ENCODE measurements at regions not wholly inside any gene's neighbourhood (a gene's known extent, or its start where the extent isn't known, plus 50 kb on each side); places are given as distances from the start of the nearest gene placed in this dataset.
A peak's percentile ranks its signal among the peaks of the same experiment; 100 is the strongest.

GRCh38 chr12:67504026-67504425 lies 144.5 kb upstream of the DYRK2 start:
- no peak for DNase-seq

- DNase-seq, result no peak
Observed at GRCh38 chr12:67506739-67507138, 141.8 kb upstream of the DYRK2 start.

GRCh38 chr12:67508830-67509229 lies 139.7 kb upstream of the DYRK2 start:
- no peak for DNase-seq

- no peak for DNase-seq
Observed at GRCh38 chr12:67509666-67510386, 138.7 kb upstream of the DYRK2 start.

- DNase-seq, result no peak
Observed at GRCh38 chr12:67512061-67512460, 136.5 kb upstream of the DYRK2 start.

- no peak for DNase-seq
Observed at GRCh38 chr12:67514502-67514901, 134.0 kb upstream of the DYRK2 start.

- peak; percentile 23 for DNase-seq
Observed at GRCh38 chr12:67515679-67516340, 132.7 kb upstream of the DYRK2 start.

- DNase-seq, result peak; percentile 84
Observed at GRCh38 chr12:67517181-67517887, 131.2 kb upstream of the DYRK2 start.

GRCh38 chr12:67519484-67520433 lies 128.8 kb upstream of the DYRK2 start:
- DNase-seq, result no peak

GRCh38 chr12:67520606-67521005 lies 127.9 kb upstream of the DYRK2 start:
- no peak for DNase-seq

GRCh38 chr12:67522222-67522621 lies 126.3 kb upstream of the DYRK2 start:
- DNase-seq, result no peak

GRCh38 chr12:67523538-67523937 lies 125.0 kb upstream of the DYRK2 start:
- DNase-seq, result no peak

GRCh38 chr12:67524861-67525616 lies 123.5 kb upstream of the DYRK2 start:
- DNase-seq, result no peak

GRCh38 chr12:67525617-67525884 lies 123.0 kb upstream of the DYRK2 start:
- DNase-seq, result no peak

- no peak for DNase-seq
Observed at GRCh38 chr12:67526129-67526528, 122.4 kb upstream of the DYRK2 start.

GRCh38 chr12:67531051-67531450 lies 117.5 kb upstream of the DYRK2 start:
- DNase-seq, result no peak

GRCh38 chr12:67531501-67531900 lies 117.0 kb upstream of the DYRK2 start:
- DNase-seq, result no peak

GRCh38 chr12:67533159-67533558 lies 115.4 kb upstream of the DYRK2 start:
- DNase-seq, result no peak

GRCh38 chr12:67534046-67534445 lies 114.5 kb upstream of the DYRK2 start:
- no peak for DNase-seq

GRCh38 chr12:67534681-67535080 lies 113.9 kb upstream of the DYRK2 start:
- peak; percentile 55 for DNase-seq

- DNase-seq, result no peak
Observed at GRCh38 chr12:67535176-67535575, 113.4 kb upstream of the DYRK2 start.

- no peak for DNase-seq
Observed at GRCh38 chr12:67535971-67536370, 112.6 kb upstream of the DYRK2 start.

All from femur (tissue), 1 donor.